D721Med (cell line): ENCODE measurements at regions not wholly inside any gene's neighbourhood (a gene's known extent, or its start where the extent isn't known, plus 50 kb on each side); places are given as distances from the start of the nearest gene placed in this dataset.
"Not testable (repeated sequence)": the region's sequence is repeated elsewhere in the genome, so short reads cannot be mapped to it uniquely, and the experiment has no call there.

ENCODE experiments used
- DNase-seq: peaks from one replicate; pipeline ENCODE4 v3.0.0; 2011; ENCODE audit warnings: low spot score; ENCODE audit not compliant: insufficient read length
- FAIRE-seq: peaks from 2 replicates; lab custom pipeline; 2011; peaks lifted over from hg19 to GRCh38; lab: Jason Lieb, UNC
- TF ChIP-seq, protein P1 (sequence below): IDR thresholded peaks from 2 replicates; pipeline ENCODE4 v1.5.1; 2012; ENCODE audit warnings: mild to moderate bottlenecking, control low read depth; ENCODE audit not compliant: insufficient read depth; ENCODE audit errors: missing control alignments

DNA sequence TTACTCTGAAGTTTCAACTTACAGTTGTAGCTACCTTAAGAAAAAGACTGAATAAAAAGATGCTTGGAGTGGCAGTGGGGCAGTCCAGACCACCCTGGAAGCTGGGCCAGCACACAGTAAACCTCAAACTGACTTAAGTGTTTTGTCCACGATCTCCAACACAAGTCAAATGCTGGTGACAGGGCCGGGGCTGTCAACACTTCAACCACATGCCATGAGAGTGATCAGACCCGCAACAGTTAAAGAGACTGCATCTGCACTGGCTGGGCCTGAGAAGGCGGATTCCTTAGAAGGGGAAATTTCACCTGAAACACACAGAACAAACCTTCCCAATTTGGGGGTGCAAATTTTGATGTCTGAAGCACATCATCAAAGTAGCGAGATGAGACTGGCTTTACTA is 223.5 kb upstream of the CAND1 start:
- no peak for DNase-seq
- TF ChIP-seq, protein P1, sequence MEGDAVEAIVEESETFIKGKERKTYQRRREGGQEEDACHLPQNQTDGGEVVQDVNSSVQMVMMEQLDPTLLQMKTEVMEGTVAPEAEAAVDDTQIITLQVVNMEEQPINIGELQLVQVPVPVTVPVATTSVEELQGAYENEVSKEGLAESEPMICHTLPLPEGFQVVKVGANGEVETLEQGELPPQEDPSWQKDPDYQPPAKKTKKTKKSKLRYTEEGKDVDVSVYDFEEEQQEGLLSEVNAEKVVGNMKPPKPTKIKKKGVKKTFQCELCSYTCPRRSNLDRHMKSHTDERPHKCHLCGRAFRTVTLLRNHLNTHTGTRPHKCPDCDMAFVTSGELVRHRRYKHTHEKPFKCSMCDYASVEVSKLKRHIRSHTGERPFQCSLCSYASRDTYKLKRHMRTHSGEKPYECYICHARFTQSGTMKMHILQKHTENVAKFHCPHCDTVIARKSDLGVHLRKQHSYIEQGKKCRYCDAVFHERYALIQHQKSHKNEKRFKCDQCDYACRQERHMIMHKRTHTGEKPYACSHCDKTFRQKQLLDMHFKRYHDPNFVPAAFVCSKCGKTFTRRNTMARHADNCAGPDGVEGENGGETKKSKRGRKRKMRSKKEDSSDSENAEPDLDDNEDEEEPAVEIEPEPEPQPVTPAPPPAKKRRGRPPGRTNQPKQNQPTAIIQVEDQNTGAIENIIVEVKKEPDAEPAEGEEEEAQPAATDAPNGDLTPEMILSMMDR = no peak
- no peak for FAIRE-seq

DNA sequence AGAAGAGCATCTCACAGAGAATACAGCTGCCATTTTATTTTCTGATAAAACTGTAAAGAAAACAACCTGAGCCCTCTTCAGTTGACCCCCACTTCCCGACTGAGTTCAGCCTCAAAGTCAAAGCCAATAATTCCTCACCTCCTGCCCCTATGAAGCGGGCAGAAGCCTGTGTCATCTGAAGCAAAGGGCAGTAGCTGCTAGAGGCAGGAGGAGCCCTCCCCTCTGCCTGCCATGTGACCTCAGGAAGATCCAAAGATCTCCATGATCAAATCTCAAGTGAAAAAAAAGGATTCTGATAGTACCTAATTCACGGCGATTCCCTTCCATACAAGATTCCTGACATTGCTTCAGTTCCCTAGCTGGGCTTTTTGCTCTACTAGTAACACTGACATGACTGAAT is 223.1 kb upstream of the CAND1 start:
- FAIRE-seq (no peak), DNase-seq (no peak)
- TF ChIP-seq, protein P1 = no peak

DNA sequence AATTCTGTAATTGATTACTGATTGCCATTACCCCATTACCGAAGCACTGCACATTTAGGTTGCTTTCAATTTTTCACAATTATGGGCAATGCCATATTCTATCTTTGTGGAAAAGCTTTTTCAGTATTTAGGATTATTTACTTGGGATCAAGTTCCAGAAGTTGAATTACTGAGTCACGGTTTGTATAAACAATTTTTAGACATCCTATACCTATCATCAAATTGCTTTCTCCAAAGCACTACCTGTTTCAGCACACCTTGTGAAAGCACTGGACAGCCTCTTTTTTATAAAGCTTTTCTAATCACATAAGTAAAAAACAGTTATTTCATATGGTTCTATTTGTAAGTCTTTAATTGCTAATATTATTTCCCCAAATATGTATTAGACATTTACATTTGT is 221.5 kb upstream of the CAND1 start:
- FAIRE-seq (no peak), DNase-seq (no peak)
- TF ChIP-seq, protein P1 = no peak

DNA sequence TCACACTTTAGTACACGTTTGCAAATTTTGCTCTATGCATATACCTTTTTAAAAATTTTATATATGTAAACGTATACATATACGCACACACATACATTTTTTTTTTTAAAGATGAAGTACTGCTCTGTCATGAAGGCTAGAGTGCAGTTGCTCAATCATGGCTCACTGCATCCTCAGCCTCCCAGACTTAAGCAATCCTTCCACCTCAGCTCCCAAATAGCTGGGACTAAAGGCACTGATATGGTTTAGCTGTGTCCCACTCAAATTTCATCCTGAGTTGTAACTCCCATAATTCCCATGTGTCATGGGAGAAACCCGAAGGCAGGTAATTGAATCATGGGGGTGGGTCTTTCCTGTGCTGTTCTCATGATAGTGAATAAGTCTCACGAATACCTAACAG is 220.8 kb upstream of the CAND1 start:
- no peak for DNase-seq
- FAIRE-seq = no peak
- TF ChIP-seq, protein P1 = no peak

DNA sequence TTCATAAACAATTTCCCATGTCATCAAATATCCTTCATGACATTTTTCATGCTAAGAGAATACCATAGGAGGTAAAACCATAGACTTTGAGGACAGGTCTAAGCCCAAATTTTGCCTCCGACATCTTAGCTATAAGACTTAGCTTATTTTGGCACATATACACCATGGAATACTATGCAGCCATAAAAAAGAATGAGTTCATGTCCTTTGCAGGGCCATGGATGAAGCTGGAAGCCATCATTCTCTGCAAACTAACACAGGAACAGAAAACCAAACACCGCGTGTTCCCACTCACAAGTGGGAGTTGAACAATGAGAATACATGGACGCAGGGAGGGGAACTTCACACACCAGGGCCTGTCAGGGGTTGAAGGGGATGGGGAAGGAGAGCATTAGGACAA is 220.0 kb upstream of the CAND1 start:
- not testable (repeated sequence) for FAIRE-seq, DNase-seq

DNA sequence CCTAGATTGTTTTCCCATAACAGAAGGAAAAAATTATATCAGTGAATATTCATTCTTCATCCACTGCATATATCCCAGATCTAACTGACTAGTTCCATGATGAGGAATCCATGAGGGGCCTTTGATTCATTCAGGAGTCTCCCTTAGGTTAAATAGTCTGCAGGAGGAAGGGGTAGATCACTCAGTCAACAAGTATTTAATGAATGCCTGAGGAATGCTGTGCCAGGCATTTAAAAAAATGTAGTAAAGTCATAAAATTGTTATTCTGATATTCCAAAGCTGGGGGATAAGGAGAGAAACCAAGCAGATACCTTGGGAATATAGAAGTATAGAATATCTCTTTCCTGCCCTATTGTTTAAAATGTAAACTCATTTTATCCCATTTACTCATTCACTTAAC is 216.2 kb upstream of the CAND1 start:
- DNase-seq = no peak
- TF ChIP-seq, protein P1 = no peak
- FAIRE-seq = no peak

DNA sequence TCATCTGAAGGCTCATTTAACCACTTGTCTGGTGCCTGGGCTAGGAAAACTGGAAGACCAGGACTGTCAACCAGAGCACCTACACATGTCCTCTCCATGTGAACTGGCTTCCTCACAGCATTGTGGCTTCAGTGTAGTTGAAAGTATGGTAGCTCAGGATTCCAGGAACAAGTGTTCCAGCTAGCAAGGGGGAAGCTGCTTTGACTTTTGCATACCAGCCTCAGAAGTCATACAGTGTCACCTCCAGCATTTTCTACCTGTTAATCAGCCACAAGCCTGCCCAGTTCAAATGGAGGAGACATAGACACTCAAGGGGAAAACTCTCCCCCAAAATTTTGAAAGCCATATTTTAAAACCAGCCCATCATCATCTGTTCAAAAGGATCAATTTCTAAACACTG is 212.8 kb upstream of the CAND1 start:
- FAIRE-seq = no peak
- DNase-seq = no peak
- TF ChIP-seq, protein P1 = no peak

DNA sequence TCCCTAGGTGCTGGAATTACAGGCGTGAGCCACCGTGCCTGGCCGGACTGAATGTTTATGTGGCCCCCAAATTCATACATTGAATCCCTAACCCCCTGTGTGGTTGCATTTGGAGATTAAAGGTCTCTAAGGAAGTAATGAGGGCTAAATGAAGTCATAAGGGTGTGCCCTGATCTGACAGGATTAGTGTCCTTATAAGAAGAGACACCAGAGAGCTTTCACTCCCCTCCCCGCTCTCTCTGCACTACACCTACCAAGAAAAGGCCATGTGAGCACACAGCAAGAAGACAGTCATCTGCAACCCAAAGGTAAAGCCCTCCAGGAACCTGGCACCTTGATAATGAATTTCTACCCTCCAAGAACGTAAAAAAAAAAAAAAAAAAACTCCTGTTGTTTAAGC is 212.1 kb upstream of the CAND1 start:
- FAIRE-seq (no peak), DNase-seq (no peak)
- TF ChIP-seq, protein P1 = no peak
